Stimulated activated CD4-positive, alpha-beta T cell treated with anti-CD3 and anti-CD28 coated beads, TNF-alpha, amount 100 ng/mL, for 48 hours (primary cell): ENCODE measurements at regions not wholly inside any gene's neighbourhood (a gene's known extent, or its start where the extent isn't known, plus 50 kb on each side); places are given as distances from the start of the nearest gene placed in this dataset.
"Not testable (repeated sequence)": the region's sequence is repeated elsewhere in the genome, so short reads cannot be mapped to it uniquely, and the experiment has no call there.

ENCODE experiments used
- DNase-seq, 3 donors: peaks; one replicate each; pipeline ENCODE4 v3.0.0-alpha.2; 2020; ENCODE audit warnings: low read depth in 3 of 3

DNA sequence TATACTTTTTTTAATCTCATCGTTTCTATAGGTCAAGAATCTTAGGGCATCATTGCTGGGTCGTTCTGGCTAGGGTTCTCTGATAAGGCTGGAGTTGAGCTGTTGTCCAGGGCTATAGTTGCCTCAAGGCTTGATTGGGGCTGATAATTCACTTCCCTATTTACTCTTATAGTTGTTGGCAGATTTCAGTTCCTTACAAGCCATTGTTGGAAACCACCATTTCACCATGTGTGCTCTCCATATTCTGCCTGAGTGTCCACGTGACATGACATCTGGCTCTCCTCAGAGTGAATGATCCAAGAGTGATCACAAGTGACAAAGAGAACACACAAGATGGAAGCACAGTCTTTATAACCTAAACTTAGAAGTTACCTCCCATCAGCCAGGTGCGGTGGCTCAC lies 852.2 kb downstream of the EFNA5 start:
- DNase-seq = no peak

- DNase-seq = no peak
Measured at GRCh38 chr5:106814961-106815360, 855.8 kb downstream of the EFNA5 start.

DNA sequence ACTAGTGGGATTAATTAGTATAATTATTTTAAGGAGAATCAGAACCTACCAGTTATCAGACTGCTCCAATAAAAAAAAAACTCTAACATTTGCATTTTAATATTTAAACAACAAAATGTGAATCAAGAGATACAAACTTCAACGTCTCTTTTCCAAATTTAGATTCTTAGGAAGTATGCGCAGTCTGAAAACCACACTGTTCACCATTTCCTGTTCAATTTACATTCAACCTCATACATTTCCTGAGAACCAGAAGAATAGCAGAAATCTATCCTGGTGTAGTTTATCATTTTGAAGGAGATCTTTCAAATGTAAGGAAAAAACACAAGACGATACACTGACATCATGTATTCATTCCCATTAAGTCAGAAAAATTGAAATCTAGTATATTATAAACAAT lies 869.2 kb downstream of the EFNA5 start:
- no peak for DNase-seq

DNA sequence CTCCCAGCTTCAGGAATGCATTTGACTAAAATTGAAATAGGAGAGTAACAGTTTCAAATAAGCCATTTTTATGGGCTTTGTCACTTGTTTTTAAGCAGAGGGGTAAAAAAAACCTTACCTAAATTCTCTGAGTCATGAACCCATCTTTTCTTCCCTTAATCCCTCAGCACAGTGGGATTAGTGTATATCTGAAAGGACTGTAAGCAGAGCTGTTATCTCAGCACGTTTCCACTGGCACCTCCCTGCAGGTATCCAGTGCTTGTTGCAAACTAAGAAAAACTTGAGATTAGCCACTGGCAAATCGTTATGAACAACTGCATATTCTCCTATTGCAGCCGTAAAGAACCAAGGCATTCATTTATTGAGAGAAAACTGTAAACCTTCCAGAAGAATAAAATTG lies 872.7 kb downstream of the EFNA5 start:
- no peak for DNase-seq

DNA sequence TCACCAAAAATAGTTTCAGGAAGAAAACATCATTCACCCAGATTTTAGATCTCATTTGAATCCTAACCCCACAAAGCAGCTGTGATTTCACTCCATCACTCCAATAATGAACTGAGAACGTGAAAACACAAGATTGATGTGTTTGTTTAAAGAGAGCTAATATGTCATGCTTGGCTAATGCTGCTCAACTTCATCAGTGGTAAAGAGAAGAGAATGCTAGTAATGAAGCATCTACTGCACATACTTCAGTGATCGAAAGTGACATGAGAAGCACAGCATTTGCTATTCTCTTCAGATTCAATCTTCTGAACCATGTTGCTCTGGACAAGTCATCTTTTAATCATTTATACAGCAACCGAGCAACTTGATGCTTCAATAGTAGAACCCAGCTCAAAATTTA lies 874.7 kb downstream of the EFNA5 start:
- no peak for DNase-seq

DNA sequence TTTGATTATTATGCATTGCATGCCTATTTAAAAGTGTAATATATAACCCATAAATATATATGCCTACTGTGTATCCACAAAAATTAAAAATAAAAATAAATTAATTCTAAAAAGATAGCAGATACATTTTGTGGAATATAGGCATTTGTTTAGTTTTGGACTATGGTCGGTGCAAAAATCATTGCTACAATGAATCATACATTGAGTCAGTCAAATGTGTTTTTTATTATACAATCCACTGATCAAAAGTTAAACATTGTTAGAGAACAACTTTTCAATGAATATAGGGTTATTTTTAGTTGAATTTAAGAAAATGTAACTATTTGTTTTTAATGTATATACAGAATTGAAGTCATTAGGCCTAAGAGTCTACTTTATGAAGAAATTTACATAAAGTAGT lies 885.9 kb downstream of the EFNA5 start:
- DNase-seq = no peak

GRCh38 chr5:106780355-106780754 lies 890.4 kb downstream of the EFNA5 start:
- no peak for DNase-seq

- not testable (repeated sequence) for DNase-seq
Measured at GRCh38 chr5:106776515-106776914, 894.2 kb downstream of the EFNA5 start.

- DNase-seq = no peak
Measured at GRCh38 chr5:106768392-106768791, 902.3 kb downstream of the EFNA5 start.

DNA sequence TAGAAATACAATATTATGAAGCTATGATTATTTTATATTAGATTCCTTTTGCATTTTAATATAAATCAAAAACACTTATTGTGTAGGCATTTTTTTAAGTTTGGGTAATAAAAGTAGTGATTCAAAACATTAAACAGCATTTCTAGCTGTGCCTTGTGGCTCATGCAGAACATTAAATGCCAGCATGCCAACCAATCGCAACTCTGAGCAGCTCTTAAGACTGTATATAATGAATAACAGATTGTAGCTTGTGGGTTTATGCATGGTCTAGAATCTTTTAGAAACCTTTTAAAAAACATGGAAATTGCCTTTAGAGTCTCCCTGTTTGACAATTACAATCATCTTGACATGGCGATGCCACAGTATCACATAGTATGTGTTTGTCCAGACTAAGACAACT lies 903.8 kb downstream of the EFNA5 start:
- no peak for DNase-seq

DNA sequence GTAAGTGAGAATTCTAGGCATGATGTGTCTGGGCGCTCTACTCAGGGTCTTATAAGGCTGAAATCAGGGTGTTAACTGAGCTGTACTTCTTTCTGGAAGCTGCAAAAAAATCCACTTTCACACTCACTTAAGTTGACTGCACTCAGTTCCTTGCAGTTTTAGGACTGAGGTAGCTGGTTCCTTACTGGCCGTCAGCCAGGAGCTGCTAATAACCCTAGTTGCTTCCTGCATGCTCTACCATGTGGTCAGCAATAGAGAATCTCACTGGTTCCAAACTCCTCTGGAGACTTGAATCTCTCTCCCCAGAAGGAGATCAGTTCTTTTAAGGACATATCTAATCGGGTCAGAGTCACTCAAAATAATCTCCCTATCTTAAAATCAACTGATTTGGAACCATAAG lies 911.2 kb downstream of the EFNA5 start:
- DNase-seq = no peak

GRCh38 chr5:106759152-106759551 lies 911.6 kb downstream of the EFNA5 start:
- DNase-seq = no peak

GRCh38 chr5:106757672-106758071 lies 913.1 kb downstream of the EFNA5 start:
- no peak for DNase-seq

- no peak for DNase-seq
Measured at GRCh38 chr5:106755789-106756188, 914.9 kb downstream of the EFNA5 start.

DNA sequence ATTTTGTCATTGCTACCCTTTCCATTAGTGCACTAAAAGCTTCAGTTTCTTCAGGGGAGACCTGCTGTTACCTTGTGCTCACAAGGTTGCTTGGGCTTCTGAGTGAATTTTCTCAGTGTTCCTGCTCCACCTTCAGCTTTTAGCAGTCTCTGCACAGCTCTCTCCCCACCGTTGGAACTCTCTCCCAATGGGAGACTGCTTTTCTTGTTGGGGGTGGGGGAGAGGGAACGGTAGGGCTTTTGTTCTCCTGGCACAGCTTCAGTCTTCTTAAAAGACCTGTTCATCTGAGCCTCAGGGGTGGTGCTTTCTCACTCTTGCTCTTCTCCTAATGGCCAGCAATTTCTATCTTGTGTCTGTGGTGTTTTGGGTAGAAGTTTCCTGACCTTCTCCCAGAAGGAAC lies 915.7 kb downstream of the EFNA5 start:
- DNase-seq = no peak

DNA sequence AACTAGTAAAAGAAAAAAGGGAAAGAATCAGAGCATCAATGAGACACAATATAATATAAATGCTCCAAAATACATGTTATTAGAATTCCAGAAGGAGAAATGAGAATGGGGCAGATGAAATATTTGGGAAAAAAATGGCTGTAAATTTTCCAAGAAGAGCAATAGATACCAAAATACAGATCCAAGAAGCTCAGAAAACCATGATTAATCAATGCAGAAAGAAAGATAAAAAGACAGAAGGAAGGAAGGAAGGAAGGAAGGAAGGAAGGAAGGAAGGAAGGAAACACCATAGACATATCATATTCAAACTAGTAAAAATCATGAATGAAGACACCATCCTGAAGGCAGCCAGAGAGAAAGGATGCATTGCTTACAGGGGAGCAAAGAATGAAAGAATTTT lies 920.9 kb downstream of the EFNA5 start:
- no peak for DNase-seq

DNA sequence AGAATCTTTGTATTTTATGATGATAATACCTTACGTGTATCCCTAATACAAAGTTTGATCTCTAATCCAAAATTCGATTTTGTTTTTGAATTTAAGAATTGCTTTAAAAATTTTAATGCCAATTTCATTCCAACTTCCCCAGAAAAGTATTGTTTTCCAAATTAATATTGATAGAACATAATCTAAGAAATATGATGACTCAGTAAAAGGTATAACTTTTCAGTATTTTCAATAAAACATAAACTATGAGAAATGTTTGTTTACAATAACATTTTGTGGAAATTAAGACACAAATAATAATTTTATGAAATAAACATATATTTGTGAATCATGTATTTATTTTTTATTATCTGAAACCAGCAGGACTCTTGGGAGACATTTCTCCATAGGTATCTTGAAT lies 931.6 kb downstream of the EFNA5 start:
- no peak for DNase-seq

DNA sequence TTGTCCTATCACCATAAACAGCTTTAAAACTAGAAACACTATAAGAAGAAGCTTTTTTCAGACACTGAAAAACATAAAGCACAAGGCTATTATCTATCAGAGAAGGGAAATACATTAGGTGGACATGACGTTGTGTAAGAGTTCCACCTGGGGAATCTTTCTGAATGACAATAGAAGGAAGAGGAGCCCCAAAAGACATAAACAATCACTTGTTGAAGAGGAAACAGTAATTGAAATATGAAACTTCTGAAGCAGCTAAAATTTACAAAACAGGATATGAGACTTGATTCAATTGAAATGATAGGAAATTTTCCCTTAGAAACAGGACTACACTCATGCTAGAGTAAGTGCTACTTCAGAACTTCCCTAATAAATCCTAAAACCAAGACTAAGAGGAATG lies 933.6 kb downstream of the EFNA5 start:
- DNase-seq = no peak

DNA sequence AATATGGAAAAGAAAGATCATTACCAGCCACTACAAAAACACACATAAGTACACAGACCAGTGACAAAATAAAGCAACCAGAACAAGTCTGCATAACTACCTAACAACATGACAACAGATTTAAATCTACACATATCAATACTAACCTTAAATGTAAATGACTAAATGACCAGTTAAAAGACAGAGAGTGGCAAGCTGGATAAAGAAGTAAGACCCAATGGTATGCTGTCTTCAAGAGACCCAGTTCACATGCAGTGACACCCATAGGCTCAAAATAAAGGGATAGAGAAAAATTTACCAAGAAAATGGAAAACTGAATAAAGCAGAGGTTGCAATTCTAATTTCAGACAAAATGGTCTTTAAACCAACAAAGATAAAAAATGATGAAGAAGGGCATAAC lies 938.1 kb downstream of the EFNA5 start:
- DNase-seq = no peak

GRCh38 chr5:106730912-106731311 lies 939.8 kb downstream of the EFNA5 start:
- no peak for DNase-seq

DNA sequence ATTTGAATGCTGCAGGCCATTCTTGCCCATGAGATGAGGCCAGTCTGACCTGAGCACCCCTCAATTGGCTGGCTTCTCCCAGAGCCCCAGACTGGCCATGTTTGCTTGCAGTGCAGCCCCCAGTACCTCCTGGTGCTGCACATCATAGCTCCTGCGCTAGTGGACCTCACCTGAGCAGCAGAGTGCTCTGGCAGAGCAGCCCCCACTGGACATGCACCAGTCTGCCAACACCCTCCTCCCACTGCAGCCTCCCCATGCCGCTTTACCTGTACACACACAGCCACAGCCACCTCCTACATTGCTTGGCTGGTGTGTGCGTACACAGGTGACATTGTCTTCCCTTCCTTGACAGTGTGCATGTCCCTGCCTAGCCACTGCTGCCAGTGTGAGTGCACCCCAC lies 940.2 kb downstream of the EFNA5 start:
- DNase-seq = no peak

GRCh38 chr5:106728208-106728607 lies 942.5 kb downstream of the EFNA5 start:
- DNase-seq = no peak

DNA sequence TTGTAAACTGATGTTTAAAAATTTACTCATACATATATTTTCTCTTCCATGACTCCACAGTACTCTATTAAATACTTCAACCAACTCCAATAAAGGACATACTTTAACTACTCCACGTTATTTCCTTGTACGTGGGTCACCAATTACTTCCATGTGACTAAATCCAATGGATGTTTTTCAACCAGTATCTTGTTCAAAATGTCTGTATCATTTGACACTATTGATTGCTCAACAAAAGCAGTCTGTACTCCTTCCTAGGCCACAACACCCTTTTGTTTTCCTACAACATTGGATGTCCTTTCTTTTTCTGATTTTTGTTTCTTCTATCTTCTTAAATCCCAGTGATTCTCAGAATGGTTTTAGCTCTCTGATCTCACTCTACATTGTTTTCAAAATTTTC lies 943.7 kb downstream of the EFNA5 start:
- DNase-seq = no peak

GRCh38 chr5:106720367-106720766 lies 950.4 kb downstream of the EFNA5 start:
- no peak for DNase-seq

- DNase-seq = no peak
Measured at GRCh38 chr5:106699796-106700195, 970.9 kb downstream of the EFNA5 start.
